PFSK-1 (cell line): ENCODE measurements at regions not wholly inside any gene's neighbourhood (a gene's known extent, or its start where the extent isn't known, plus 50 kb on each side); places are given as distances from the start of the nearest gene placed in this dataset.

Experiments used
- FOXP2 ChIP-seq: optimal IDR thresholded peaks from 2 replicates; pipeline ENCODE3; 2011; ENCODE audit warnings: borderline replicate concordance, control low read depth, inconsistent platforms; ENCODE audit not compliant: insufficient read depth; ENCODE audit errors: extremely low read length, extremely low read depth
- POLR2AphosphoS5 ChIP-seq: IDR thresholded peaks from 2 replicates; pipeline ENCODE4 v1.6.1; 2012; ENCODE audit warnings: low read depth, mild to moderate bottlenecking, control low read depth, low read length, moderate library complexity
- REST ChIP-seq, 2 experiments: IDR thresholded peaks; 2 replicates each; pipeline versions ENCODE4 v1.6.1 to v1.8.0; 2011 to 2012; ENCODE audit warnings: low read depth in 2 of 2, low read length in 2 of 2, control low read depth in 1 of 2, inconsistent platforms in 1 of 2, mild to moderate bottlenecking in 1 of 2, moderate library complexity in 1 of 2; ENCODE audit not compliant: insufficient read depth in 1 of 2
- SIN3A ChIP-seq: IDR thresholded peaks from 2 replicates; pipeline ENCODE4 v1.6.1; 2012; ENCODE audit warnings: mild to moderate bottlenecking, low read length, moderate library complexity, borderline replicate concordance; ENCODE audit not compliant: insufficient read depth
- TAF1 ChIP-seq: IDR thresholded peaks from 2 replicates; pipeline ENCODE4 v1.6.1; 2012; ENCODE audit warnings: low read length, control low read depth, borderline replicate concordance; ENCODE audit not compliant: insufficient read depth

- TF ChIP-seq TAF1 (no peak), REST (IDR thresholded peaks at IDR 0.05; ENCODE audit: insufficient read depth in 1 of 2, low read depth in 2 of 2, low read length in 2 of 2) (no peak), POLR2AphosphoS5 (no peak), SIN3A (no peak), FOXP2 (no peak)
These were observed 667.7 kb upstream of the IGFBP7 start for GRCh38 chr4:57777876-57778275.

GRCh38 chr4:57774681-57775080 is 664.5 kb upstream of the IGFBP7 start:
- TF ChIP-seq REST (IDR thresholded peaks at IDR 0.05; ENCODE audit: insufficient read depth in 1 of 2, low read depth in 2 of 2, low read length in 2 of 2) (no peak), POLR2AphosphoS5 (no peak), SIN3A (no peak), TAF1 (no peak), FOXP2 (no peak)

- TF ChIP-seq SIN3A = no peak
- TF ChIP-seq POLR2AphosphoS5 = no peak
- no peak for TF ChIP-seq FOXP2
- no peak for TF ChIP-seq TAF1
- TF ChIP-seq REST (IDR thresholded peaks at IDR 0.05; ENCODE audit: insufficient read depth in 1 of 2, low read depth in 2 of 2, low read length in 2 of 2) = no peak
These were observed 664.0 kb upstream of the IGFBP7 start for GRCh38 chr4:57774171-57774570.

- TF ChIP-seq POLR2AphosphoS5 = no peak
- no peak for TF ChIP-seq FOXP2
These were observed 656.2 kb upstream of the IGFBP7 start for GRCh38 chr4:57766341-57766740.

GRCh38 chr4:57764856-57765255 is 654.7 kb upstream of the IGFBP7 start:
- TF ChIP-seq REST (IDR thresholded peaks at IDR 0.05; ENCODE audit: insufficient read depth in 1 of 2, low read depth in 2 of 2, low read length in 2 of 2) = no peak
- no peak for TF ChIP-seq POLR2AphosphoS5
- TF ChIP-seq FOXP2 = no peak
- no peak for TF ChIP-seq TAF1
- TF ChIP-seq SIN3A = no peak
